AG04449 (cell line): ENCODE measurements at regions not wholly inside any gene's neighbourhood (a gene's known extent, or its start where the extent isn't known, plus 50 kb on each side); places are given as distances from the start of the nearest gene placed in this dataset.

Experiments used
- CTCF ChIA-PET: fragments of 350-600 bp; formaldehyde crosslinking; extraction: SDS; loops from one replicate; lab custom pipeline; 2021; ENCODE audit warnings: antibody characterized with exemption; lab: Yijun Ruan, JAX
- POLR2A ChIA-PET: fragments of 400-600, 350-600 bp; formaldehyde crosslinking; extraction: SDS; loops from one replicate; lab custom pipeline; 2020; ENCODE audit warnings: antibody characterized with exemption, inconsistent platforms; lab: Yijun Ruan, JAX
- DNase-seq: peaks from one replicate; pipeline ENCODE4 v3.0.0-alpha.2; 2010; ENCODE audit warnings: low read depth, low spot score
- H3K4me3 ChIP-seq: 2 replicates; pipeline ENCODE4 v1.5.1; 2011; ENCODE audit warnings: low read depth, mild to moderate bottlenecking, control low read depth, low read length
- TF ChIP-seq, protein P1 (sequence below): IDR thresholded peaks from one replicate; pipeline ENCODE4 v1.5.1; 2011; ENCODE audit warnings: mild to moderate bottlenecking, moderate library complexity, low read length, control low read depth, inconsistent platforms; ENCODE audit not compliant: insufficient read depth; ENCODE audit errors: missing control alignments

DNA sequence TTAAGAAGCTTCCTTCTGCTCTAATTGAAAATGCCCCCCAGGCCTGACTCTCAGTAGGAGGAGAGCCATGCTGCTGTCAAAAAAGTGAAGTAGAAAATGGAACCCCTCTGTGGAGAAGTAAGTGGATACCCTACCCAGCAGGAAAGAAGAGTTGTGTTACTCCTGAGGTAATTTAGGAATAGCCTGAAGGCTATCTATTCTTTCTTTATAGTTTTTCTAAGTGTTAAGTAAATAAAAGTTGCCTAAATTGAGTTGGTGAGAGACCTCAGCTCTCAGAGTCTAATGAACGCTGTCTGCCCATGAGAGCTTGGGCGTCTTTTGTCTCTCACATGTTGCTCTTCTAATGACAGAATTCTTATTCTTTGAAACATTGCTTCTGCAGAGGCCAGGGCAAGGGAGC lies 116.2 kb downstream of the NSUN3 start:
- ChIA-PET CTCF (no interaction called here), POLR2A (no interaction called here)
- TF ChIP-seq, protein P1, sequence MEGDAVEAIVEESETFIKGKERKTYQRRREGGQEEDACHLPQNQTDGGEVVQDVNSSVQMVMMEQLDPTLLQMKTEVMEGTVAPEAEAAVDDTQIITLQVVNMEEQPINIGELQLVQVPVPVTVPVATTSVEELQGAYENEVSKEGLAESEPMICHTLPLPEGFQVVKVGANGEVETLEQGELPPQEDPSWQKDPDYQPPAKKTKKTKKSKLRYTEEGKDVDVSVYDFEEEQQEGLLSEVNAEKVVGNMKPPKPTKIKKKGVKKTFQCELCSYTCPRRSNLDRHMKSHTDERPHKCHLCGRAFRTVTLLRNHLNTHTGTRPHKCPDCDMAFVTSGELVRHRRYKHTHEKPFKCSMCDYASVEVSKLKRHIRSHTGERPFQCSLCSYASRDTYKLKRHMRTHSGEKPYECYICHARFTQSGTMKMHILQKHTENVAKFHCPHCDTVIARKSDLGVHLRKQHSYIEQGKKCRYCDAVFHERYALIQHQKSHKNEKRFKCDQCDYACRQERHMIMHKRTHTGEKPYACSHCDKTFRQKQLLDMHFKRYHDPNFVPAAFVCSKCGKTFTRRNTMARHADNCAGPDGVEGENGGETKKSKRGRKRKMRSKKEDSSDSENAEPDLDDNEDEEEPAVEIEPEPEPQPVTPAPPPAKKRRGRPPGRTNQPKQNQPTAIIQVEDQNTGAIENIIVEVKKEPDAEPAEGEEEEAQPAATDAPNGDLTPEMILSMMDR = no peak
- no peak overlapping the region for H3K4me3 ChIP-seq
- no peak for DNase-seq

DNA sequence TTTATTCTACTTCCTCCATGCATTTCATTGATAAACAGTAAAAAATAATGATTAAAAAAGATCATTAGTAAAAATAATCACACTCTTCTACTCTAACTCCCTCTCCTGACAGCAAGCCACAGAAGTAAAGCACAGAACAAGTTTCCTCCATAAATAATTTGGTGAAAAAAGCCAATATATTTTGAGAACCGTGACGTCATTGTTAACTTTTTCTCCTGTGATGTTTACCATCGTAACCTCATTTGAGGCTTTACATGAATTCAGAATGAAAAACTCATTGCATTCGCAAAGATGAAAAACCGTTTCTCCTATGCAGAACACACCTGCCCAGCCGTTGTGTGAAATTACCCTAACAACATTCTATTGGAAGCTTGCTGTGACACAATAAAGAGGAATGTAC lies 120.7 kb downstream of the NSUN3 start:
- CTCF ChIA-PET = no interaction called here
- no peak overlapping the region for H3K4me3 ChIP-seq
- POLR2A ChIA-PET = no interaction called here
- TF ChIP-seq, protein P1 = no peak
- DNase-seq = no peak

DNA sequence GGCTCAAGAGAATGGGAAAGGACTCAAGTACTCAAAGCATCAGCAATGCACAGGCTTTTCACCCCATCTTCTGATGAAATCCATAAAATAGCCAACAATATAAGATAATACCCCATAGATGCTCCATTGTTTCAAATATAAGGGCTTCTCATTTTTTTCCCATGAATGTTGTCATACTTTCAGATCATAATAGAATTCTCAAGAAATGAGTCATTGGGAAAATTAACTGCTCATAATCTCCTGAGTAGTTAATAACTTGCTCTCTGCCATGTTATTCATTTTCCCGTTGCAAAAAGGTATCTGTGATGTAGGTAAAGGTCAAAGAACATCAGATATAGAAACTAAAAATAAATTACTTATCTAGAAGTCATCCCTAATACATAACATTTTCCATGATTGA lies 121.9 kb downstream of the NSUN3 start:
- H3K4me3 ChIP-seq = no peak overlapping the region
- ChIA-PET POLR2A (no interaction called here), CTCF (no interaction called here)
- TF ChIP-seq, protein P1 = no peak
- no peak for DNase-seq

DNA sequence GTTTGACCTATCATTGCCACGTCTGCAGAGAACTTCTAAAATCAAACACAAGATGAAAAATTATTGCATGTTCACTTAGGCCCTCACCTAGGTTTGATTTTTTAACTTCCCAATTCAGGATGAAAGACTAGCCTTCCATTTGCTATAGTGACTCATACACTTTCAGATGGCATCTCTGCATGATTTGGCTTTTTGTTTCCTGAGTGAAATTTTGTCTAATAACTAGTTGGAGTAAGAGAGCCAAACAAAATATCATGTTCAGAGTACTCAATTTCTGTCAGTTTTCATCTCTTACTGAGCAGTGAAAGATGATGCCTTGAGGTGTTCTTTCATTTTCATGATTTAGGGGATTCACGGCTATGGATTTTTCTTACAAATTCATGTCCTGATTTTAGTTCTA lies 122.9 kb downstream of the NSUN3 start:
- TF ChIP-seq, protein P1 = no peak
- no peak overlapping the region for H3K4me3 ChIP-seq
- ChIA-PET POLR2A (no interaction called here), CTCF (no interaction called here)
- no peak for DNase-seq

DNA sequence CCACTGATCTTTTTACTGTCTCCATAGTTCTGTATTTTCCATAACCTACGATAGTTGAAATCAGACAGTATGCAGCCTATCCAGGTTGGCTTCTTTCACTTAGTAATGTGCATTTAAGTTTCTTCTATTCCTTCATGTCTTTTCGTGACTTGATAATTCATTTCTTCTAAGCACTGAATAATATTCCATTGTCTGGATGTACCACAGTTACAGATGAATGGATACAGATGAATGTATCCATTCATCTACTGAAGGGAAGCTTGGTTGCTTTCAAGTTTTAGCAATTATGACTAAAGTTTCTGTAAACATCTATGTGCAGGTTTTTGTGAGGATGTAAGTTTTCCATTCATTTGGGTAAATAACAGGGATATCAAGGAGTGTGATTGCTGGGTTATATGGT lies 124.8 kb downstream of the NSUN3 start:
- TF ChIP-seq, protein P1 = no peak
- ChIA-PET POLR2A (no interaction called here), CTCF (no interaction called here)
- no peak overlapping the region for H3K4me3 ChIP-seq
- no peak for DNase-seq

DNA sequence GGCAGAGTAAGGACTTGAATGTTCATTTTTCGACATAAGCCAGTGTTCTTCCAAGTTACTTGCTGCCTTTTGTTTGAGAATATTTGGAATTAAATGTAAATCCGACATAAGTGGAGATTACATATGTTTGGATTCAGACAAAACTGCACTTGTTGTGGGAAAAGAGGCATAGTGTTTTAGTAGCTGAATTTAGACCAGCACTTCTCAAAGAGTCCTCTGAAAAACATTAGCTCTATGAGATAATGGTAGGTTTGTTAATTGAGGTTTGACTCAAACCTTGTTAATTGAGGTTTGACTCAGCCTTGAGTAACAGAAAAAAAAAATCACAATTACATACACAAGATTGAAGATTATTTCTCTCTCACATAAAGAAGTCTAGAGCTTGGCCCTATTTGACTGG lies 132.5 kb downstream of the NSUN3 start:
- DNase-seq = no peak
- ChIA-PET POLR2A (no interaction called here), CTCF (no interaction called here)
- TF ChIP-seq, protein P1 = no peak
- H3K4me3 ChIP-seq = no peak overlapping the region

DNA sequence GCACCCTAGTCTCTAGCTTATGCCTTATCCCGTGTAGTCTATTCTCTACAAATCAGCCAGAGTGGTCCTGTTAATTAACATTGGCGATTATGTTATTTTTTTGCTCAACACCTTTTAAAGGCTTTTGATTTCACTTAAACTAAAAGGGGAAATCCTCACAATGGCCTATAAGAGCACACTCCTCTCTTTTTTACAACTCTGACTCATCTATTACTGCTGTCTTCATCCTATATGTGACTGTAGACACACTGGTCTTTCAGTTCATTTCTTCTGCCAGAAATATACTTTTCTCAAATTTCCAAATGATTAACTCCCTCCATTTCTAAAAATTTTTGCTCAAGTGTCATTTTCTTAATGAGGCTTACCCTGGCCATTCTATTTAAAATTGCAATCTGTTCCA lies 143.4 kb downstream of the NSUN3 start:
- DNase-seq = no peak
- no peak overlapping the region for H3K4me3 ChIP-seq
- CTCF ChIA-PET = no interaction called here
- TF ChIP-seq, protein P1 = no peak
- POLR2A ChIA-PET = no interaction called here
